HEK293 (cell line): ENCODE measurements at regions not wholly inside any gene's neighbourhood (a gene's known extent, or its start where the extent isn't known, plus 50 kb on each side); places are given as distances from the start of the nearest gene placed in this dataset.
"Not testable (repeated sequence)": the region's sequence is repeated elsewhere in the genome, so short reads cannot be mapped to it uniquely, and the experiment has no call there.

Experiments
- ZNF350 ChIP-seq: fragments of 450-650 bp; formaldehyde crosslinking; IDR thresholded peaks from 2 replicates; pipeline ENCODE4 v1.5.0; 2017; ENCODE audit warnings: missing biosample characterization, mild to moderate bottlenecking, missing genetic modification characterization
- TF ChIP-seq, protein P1 (sequence below): fragments of 450-650 bp; formaldehyde crosslinking; IDR thresholded peaks from 2 replicates; pipeline ENCODE4 v1.5.1; 2016; ENCODE audit warnings: missing biosample characterization, missing genetic modification characterization
- TF ChIP-seq, protein P2 (sequence below): fragments of 450-650 bp; formaldehyde crosslinking; IDR thresholded peaks from 2 replicates; pipeline ENCODE4 v1.5.1; 2016; ENCODE audit warnings: missing biosample characterization, missing genetic modification characterization
- TF ChIP-seq, protein P3 (sequence below): fragments of 450-650 bp; formaldehyde crosslinking; IDR thresholded peaks from 2 replicates; pipeline ENCODE4 v1.5.1; 2016; ENCODE audit warnings: missing biosample characterization, missing genetic modification characterization

DNA sequence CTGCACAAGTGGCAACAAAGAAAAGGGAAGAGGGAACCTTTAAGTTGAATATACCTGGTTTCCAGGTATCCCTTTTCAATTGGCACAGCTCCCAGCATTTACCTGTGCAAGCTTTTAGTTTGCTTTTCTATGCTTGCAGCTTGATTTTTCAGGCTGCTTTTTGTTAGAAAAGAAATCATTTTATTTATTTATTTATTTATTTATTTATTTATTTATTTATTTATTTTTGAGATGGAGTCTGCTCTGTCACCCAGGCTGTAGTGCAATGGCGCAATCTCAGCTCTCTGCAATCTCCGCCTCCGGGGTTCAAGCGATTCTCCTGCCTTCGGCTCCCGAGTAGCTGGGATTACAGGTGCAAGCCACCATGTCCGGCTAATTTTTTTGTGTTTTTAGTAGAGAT, 587.1 kb downstream of the KCNT2 start:
- TF ChIP-seq, protein P1, sequence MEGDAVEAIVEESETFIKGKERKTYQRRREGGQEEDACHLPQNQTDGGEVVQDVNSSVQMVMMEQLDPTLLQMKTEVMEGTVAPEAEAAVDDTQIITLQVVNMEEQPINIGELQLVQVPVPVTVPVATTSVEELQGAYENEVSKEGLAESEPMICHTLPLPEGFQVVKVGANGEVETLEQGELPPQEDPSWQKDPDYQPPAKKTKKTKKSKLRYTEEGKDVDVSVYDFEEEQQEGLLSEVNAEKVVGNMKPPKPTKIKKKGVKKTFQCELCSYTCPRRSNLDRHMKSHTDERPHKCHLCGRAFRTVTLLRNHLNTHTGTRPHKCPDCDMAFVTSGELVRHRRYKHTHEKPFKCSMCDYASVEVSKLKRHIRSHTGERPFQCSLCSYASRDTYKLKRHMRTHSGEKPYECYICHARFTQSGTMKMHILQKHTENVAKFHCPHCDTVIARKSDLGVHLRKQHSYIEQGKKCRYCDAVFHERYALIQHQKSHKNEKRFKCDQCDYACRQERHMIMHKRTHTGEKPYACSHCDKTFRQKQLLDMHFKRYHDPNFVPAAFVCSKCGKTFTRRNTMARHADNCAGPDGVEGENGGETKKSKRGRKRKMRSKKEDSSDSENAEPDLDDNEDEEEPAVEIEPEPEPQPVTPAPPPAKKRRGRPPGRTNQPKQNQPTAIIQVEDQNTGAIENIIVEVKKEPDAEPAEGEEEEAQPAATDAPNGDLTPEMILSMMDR, result not testable (repeated sequence)
- TF ChIP-seq, protein P2, sequence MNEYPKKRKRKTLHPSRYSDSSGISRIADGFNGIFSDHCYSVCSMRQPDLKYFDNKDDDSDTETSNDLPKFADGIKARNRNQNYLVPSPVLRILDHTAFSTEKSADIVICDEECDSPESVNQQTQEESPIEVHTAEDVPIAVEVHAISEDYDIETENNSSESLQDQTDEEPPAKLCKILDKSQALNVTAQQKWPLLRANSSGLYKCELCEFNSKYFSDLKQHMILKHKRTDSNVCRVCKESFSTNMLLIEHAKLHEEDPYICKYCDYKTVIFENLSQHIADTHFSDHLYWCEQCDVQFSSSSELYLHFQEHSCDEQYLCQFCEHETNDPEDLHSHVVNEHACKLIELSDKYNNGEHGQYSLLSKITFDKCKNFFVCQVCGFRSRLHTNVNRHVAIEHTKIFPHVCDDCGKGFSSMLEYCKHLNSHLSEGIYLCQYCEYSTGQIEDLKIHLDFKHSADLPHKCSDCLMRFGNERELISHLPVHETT (tag by site-specific recombination), result not testable (repeated sequence)
- TF ChIP-seq ZNF350 (tag by site-specific recombination), result not testable (repeated sequence)
- TF ChIP-seq, protein P3, sequence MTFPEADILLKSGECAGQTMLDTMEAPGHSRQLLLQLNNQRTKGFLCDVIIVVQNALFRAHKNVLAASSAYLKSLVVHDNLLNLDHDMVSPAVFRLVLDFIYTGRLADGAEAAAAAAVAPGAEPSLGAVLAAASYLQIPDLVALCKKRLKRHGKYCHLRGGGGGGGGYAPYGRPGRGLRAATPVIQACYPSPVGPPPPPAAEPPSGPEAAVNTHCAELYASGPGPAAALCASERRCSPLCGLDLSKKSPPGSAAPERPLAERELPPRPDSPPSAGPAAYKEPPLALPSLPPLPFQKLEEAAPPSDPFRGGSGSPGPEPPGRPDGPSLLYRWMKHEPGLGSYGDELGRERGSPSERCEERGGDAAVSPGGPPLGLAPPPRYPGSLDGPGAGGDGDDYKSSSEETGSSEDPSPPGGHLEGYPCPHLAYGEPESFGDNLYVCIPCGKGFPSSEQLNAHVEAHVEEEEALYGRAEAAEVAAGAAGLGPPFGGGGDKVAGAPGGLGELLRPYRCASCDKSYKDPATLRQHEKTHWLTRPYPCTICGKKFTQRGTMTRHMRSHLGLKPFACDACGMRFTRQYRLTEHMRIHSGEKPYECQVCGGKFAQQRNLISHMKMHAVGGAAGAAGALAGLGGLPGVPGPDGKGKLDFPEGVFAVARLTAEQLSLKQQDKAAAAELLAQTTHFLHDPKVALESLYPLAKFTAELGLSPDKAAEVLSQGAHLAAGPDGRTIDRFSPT (tag by site-specific recombination), result not testable (repeated sequence)
